GM18858 (cell line): ENCODE measurements at regions not wholly inside any gene's neighbourhood (a gene's known extent, or its start where the extent isn't known, plus 50 kb on each side); places are given as distances from the start of the nearest gene placed in this dataset.
"Not testable (repeated sequence)": the region's sequence is repeated elsewhere in the genome, so short reads cannot be mapped to it uniquely, and the experiment has no call there.

ENCODE experiments used
- ATAC-seq: cut with Tn5 transposase; IDR thresholded peaks from one replicate; pipeline ENCODE4 v1.9.1; 2021; ENCODE audit not compliant: unreplicated experiment

DNA sequence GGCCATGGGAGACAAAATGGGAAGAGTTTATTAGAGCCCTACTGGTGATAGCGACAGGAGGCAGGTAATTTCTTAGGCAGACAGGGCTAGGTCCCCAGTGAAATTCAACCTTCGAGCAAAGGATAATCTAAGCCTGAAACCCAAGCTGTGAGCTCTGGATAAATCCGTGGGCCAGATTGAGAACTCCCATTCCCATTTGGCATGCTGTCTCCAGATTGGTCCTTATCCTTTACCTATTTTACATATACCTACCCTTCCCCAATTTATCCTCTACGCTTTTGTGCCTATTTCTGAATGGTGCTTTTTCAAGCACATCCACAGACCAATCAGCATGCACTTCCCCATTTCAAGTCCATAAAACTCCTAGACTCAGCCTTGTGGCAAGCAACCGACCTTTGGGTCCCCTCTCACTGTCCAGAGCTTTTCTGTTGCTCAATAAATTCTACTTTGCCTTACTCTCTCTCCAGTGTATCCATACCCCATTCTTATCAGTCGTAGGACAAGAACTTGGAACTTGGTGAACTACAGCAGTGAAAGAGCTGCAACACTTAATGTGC lies 268.0 kb downstream of the MYCN start:
- no peak for ATAC-seq

- no peak for ATAC-seq
Measured at GRCh38 chr2:16207611-16208010, 267.3 kb downstream of the MYCN start.

GRCh38 chr2:16207151-16207550 lies 266.8 kb downstream of the MYCN start:
- no peak for ATAC-seq

DNA sequence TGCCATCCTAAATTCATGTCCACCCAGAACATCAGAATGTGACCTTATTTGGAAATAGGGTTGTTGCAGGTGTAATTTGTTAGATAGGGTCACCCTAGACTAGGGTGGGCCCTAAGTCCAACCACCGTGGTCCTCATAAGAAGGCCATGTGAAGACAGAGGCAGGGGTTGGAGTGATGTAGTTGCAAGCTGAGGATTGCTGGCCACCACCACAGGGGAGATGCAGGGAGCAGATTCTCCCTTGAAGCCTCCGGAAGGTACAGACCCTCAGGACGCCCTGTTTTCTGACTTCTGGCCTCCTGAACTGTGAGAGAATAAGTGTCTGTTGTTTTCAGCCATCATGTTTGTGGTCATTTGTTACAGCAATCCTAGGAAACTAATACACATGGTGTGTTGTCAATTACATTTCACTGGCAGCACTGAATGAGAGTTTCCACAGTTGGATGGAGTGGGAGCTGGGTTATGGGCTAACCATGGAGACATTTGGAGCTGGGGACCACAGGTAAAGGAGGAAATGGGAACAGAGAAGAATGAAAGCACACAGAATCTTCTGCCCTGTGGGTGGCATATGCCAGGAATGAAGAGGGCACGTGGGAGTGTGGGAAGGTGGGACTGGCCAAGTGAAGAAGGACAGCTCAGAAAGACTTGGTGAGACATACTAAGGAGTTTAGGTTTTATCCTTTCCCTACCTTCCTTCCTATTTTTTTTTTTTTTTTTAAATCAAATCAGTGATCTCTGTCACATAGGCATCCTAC lies 266.0 kb downstream of the MYCN start:
- ATAC-seq = no peak

DNA sequence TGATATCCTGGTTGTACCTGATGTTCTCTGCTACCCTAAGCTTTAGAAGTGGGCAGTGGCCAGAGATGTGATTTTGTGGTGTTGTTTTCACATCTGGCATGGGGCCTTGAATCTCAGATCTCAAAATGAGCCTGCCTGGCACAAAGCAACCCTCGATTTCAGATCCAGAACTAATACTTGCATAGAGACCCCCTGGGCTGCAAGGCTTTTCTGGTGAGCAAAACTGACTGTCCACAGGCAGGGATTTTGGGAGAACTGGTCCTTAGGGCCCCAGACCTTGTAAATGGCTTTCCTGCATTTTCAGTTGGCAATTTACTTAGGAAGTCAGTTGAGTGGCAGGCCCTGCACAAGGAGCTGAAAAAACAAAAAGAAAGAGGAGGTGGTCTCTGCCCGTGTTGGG lies 265.3 kb downstream of the MYCN start:
- no peak for ATAC-seq

DNA sequence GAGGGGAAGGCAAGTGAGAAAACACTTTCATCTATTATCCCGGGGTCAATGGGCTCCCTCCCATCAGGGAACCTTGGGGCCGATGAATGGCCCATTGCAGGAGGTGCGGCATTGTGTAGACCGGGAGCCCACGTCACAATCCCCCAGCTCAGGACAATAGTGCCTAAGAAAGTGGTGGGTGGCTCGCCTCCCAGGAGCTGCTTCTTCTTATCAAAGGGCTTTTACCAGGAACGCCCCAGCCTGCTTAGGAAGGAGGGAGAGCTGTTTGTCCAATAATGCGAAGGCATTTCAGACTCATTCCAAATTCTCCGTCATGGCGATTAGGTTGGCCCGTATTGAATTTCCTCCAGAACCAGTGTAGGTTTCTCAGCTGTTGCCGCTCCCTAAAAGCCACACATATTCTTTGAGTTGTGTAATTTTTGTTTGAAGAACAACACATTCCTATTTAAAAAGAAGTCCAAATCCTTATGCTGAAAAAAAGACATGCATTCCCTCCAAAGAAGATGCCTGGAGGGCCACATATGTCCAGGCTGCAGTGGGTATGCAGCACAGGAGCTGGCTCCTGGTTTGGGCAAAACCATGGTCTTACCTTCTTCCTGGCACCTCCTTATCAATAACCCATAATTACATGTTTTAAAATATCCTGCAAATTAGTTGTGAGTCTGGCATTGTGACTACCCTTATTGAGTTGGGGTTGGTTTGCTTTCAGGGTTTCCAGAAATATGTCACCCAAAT lies 264.7 kb downstream of the MYCN start:
- ATAC-seq = no peak

DNA sequence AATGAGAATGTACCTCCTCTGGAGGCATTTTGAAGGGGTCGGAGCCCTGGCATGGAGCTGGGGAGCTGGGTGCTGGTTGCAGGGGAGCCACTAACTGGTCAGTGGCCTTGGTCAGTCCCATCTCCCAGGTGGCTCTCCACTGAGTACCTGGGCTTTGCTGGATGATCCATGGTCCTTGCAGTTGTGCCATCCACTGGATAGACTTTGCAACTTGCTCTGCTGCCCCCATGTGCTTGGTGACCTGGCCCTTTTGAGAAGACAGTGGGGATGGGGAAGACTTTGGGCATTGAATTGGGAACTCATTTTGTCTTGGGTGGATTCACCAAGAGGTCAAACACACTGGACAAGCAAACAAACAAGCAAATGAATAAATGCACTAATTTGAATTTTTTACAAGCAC lies 263.9 kb downstream of the MYCN start:
- no peak for ATAC-seq

GRCh38 chr2:16203691-16204090 lies 263.3 kb downstream of the MYCN start:
- ATAC-seq = no peak

- no peak for ATAC-seq
Measured at GRCh38 chr2:16203069-16203468, 262.7 kb downstream of the MYCN start.

DNA sequence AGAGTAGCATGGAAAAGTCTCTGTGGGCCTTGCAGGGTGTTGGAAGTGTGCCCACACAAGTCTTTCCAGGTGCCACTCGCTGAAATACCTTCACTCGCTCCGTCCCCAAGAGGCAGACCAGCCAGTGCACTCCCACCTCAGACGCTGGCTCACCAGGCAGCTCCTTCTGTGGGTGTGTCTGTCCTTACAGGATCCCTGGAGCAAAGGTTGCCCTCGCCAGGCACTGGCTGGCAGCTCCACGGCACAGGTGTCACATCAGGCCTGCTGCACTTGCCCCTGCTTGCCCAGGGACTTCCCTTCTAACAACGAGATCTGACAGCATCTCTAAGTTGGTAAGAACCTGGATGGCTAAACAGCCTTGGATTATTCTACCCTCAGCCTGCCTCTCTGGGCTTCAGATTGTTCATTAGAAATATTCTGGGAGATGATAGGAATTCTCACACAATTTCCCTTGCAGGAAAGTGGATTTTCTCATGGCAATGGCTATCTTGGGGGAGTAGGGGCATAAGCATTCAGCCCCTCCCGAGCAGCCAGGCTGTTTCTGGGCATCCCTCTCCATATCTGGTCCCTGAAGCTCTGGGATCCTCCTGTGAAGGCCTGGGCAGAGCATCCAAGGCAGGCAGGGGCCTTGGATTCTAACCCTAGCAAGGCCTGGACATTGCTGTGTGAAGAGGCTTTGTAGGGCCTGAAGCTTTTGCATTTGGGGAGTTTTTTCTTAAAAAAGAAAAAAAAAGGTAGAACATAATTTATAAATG lies 262.1 kb downstream of the MYCN start:
- no peak for ATAC-seq

- no peak for ATAC-seq
Measured at GRCh38 chr2:16201848-16202247, 261.5 kb downstream of the MYCN start.

GRCh38 chr2:16200554-16201193 lies 260.3 kb downstream of the MYCN start:
- no peak for ATAC-seq

DNA sequence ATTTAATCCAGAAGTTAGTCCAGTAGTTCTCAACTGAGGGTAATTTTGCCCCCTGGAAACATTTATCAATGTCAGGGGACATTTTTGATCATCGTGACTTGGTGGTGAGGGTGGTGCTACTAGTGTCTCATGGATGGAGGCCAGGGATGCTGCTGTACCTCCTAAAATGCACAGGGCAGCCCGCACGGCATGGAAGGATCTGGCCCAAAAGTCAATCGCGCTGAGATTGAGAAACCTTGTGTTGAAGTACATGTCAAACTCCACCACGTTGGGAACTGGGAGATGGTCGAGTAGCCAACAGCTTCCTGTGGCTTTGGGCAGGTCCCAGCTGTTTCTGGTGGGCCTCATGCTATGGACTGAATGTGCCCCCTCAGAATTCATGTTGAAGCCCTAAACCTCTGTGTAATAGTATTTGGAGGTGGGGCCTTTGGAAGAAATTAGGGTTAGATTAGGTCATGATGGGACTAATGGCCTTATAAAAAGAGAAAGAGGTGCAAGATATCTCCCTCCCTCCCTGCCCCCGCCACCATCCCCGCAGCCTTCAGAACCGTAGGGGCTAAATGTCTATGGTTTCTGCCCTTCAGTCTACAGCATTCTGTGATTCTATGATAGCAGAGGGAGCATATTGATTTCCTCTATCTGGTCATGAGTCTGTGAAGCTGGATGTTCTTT lies 259.7 kb downstream of the MYCN start:
- no peak for ATAC-seq

GRCh38 chr2:16199241-16199640 lies 258.9 kb downstream of the MYCN start:
- ATAC-seq = not testable (repeated sequence)

- no peak for ATAC-seq
Measured at GRCh38 chr2:16198166-16198912, 258.0 kb downstream of the MYCN start.

DNA sequence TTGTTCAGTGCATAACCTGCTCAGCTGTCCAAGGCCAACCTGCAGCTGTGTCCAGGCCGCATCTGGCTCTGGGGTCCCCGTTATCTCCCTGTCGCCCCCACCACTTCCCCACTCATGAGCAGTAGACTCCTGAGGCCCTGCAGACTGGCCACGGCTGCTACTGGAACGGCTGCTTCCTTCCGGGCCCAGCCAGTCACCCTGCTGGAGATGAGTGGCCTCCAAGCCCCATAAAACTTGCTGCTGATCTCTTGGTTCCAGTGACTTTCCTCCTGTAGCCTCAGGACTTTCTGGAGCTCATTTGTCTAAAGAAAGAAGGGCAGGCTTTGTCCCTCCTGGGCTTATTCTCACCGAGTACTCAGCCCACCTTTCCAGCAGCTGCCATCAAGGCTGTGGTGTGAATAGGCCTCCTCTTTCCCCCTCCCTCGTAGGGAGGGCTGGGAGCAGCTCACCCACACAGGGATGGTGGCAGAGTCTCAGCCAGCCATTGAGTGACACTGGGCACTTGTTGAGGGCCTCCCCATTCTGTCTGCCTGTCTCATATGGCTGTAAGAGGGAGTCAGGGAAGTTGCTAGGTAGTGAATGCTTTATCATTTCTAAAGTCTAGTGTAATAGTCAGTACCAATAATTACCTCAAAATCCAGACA lies 257.3 kb downstream of the MYCN start:
- no peak for ATAC-seq

DNA sequence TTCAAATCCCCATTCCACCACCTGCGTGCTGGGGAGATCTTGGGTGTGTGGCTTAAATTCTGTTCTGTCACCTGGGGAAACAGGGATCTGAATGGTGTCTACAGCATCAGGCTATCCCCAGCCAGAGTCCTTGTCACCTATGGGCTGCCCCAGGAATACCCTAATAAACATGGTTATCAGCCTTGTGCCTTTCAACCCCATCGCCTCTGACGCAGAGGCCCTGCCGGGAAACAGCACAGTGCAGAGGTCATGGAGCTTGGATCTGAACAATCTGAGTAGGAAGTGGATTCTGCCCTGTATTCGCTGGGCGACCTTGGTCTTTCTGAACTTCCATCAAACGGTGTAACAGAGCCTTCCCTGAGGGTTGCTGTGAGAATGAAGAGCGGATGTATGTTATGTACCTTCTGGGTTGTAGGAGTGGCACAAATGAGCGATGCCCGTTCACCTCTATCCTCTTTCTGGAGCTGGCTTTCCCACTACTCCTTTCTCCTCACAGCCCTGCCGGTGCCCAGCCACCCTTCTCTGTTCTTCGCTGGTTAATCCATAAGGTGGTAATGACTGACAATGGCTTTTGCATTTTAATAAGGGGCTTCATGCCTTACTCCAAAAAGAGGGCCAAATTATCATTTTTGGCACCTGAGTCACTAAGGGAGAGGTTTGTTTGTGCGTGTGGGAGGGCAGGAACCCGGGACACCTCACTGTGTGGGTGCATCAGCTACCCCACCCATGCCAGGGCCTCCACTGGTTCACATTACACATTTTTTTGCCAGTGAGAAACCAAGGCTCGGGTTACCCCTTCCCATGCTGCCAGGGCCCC lies 256.5 kb downstream of the MYCN start:
- ATAC-seq = no peak

DNA sequence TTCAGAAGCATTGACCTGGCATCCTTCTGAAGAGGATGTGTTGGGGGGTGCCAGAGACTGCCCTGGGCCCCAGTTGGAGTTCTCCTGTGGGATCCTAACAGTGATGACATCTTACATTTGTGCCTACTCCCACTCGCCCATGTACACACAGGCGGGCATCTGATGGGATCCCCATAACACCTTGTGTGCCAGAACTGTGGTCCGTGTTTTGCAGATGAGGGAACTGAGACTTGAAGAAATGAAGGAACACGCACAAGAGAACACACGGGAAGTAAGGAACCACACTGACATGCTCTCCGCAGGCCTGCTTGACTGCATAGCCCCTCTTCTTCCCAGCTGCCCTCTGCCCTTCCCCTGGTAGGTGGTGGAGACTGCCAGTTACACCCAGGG lies 255.3 kb downstream of the MYCN start:
- ATAC-seq = no peak
